ENCODE measurements at regions not wholly inside any gene's neighbourhood (a gene's known extent, or its start where the extent isn't known, plus 50 kb on each side); places are given as distances from the start of the nearest gene placed in this dataset.

DNA sequence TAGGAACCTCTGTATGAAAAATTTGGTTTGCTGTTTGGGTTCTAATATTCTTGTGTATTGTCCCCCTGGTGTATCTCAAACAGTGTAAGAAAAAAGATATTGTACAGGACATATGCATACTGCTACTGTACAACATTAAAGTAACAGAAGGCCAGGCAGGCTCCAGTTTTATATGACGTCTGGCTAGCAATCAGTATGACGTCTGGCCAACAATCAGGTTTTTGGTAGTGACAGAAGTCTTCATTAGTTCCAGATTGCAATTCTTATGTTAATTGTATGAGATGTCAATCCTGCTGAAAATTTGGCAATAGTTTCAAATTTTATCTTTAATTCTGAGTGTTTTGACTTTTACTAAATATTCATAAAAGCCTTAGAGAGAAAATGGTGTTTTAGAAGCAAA is 67.9 kb upstream of the KCND2 start:
- TF ChIP-seq, protein P1, sequence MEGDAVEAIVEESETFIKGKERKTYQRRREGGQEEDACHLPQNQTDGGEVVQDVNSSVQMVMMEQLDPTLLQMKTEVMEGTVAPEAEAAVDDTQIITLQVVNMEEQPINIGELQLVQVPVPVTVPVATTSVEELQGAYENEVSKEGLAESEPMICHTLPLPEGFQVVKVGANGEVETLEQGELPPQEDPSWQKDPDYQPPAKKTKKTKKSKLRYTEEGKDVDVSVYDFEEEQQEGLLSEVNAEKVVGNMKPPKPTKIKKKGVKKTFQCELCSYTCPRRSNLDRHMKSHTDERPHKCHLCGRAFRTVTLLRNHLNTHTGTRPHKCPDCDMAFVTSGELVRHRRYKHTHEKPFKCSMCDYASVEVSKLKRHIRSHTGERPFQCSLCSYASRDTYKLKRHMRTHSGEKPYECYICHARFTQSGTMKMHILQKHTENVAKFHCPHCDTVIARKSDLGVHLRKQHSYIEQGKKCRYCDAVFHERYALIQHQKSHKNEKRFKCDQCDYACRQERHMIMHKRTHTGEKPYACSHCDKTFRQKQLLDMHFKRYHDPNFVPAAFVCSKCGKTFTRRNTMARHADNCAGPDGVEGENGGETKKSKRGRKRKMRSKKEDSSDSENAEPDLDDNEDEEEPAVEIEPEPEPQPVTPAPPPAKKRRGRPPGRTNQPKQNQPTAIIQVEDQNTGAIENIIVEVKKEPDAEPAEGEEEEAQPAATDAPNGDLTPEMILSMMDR (IDR thresholded peaks at IDR 0.05; ENCODE audit: borderline replicate concordance, extremely low read depth, low read length, poor library complexity, severe bottlenecking): no peak
- no peak for TF ChIP-seq EZH2 (IDR thresholded peaks at IDR 0.05; ENCODE audit: borderline replicate concordance, low read depth, low read length, severe bottlenecking)

All from DND-41 (cell line).